K562 (cell line): ENCODE measurements at regions not wholly inside any gene's neighbourhood (a gene's known extent, or its start where the extent isn't known, plus 50 kb on each side); places are given as distances from the start of the nearest gene placed in this dataset.

Experiments used
- FOXA3 ChIP-seq, 2 experiments: fragments of 450-650 bp in 1 of 2; sonication (generic) in 1 of 2; formaldehyde crosslinking; IDR thresholded peaks in 1 of 2; conservative IDR thresholded peaks in 1 of 2; 2 replicates each; pipeline versions ENCODE4 v1.4.0 to v1.8.0; 2020 to 2022; ENCODE audit warnings: mild to moderate bottlenecking in 2 of 2, missing genetic modification reagents in 1 of 2
- FOXJ3 ChIP-seq: sonication (generic); formaldehyde crosslinking; IDR thresholded peaks from 2 replicates; pipeline ENCODE4 v1.4.0; 2020; ENCODE audit warnings: mild to moderate bottlenecking, missing genetic modification reagents
- GATA2 ChIP-seq: sonication (generic); formaldehyde crosslinking; IDR thresholded peaks from 2 replicates; pipeline ENCODE4 v1.4.0; 2020; ENCODE audit warnings: mild to moderate bottlenecking, missing genetic modification reagents
- RBBP5 ChIP-seq: fragments of 200-600 bp; sonication (generic); IDR thresholded peaks from 2 replicates; pipeline ENCODE4 v1.6.1; 2012; ENCODE audit warnings: borderline replicate concordance, mild to moderate bottlenecking, low read length, control low read depth, inconsistent platforms; ENCODE audit not compliant: insufficient read depth, poor library complexity, severe bottlenecking
- RBM22 ChIP-seq: fragments of 200-400 bp; formaldehyde crosslinking; IDR thresholded peaks from 2 replicates; pipeline ENCODE4 v1.6.1; 2018; ENCODE audit warnings: low read length, low read depth; ENCODE audit not compliant: poor library complexity, severe bottlenecking
- SMARCA4 ChIP-seq: fragments of 450-650 bp; IDR thresholded peaks from 2 replicates; pipeline ENCODE4 v1.6.1; 2016
- SOX6 ChIP-seq: fragments of 450-650 bp; IDR thresholded peaks from 2 replicates; pipeline ENCODE4 v1.6.1; 2014; ENCODE audit warnings: mild to moderate bottlenecking
- ZBTB7A ChIP-seq: IDR thresholded peaks from 2 replicates; pipeline ENCODE4 v1.6.1; 2011; ENCODE audit warnings: low read depth, mild to moderate bottlenecking, low read length, moderate library complexity, borderline replicate concordance; ENCODE audit not compliant: control insufficient read depth
- TF ChIP-seq, protein P1 (sequence below), 2 experiments: fragments of 450-650 bp; IDR thresholded peaks; 2 replicates each; pipeline ENCODE4 v1.6.1; 2016; ENCODE audit warnings: mild to moderate bottlenecking in 2 of 2, borderline replicate concordance in 1 of 2, low read depth in 1 of 2, moderate library complexity in 1 of 2
- TF ChIP-seq, protein P2 (sequence below), 2 experiments: fragments of 450-650 bp; IDR thresholded peaks; 2 replicates each; pipeline ENCODE4 v1.6.1; 2016
- TF ChIP-seq, protein P3 (sequence below): fragments of 250-450 bp; sonication (Bioruptor Pico); IDR thresholded peaks from 2 replicates; pipeline ENCODE4 v1.5.0; 2020; ENCODE audit warnings: mild to moderate bottlenecking, borderline replicate concordance
- TF ChIP-seq, protein P4 (sequence below), 2 experiments: IDR thresholded peaks; 2 replicates each; pipeline ENCODE4 v1.6.1; 2011; ENCODE audit warnings: borderline replicate concordance in 1 of 2, control low read depth in 1 of 2, low read depth in 1 of 2, low read length in 1 of 2, mild to moderate bottlenecking in 1 of 2, mixed read lengths in 1 of 2, moderate library complexity in 1 of 2; ENCODE audit not compliant: insufficient read depth in 1 of 2, insufficient read length in 1 of 2, poor library complexity in 1 of 2, severe bottlenecking in 1 of 2; ENCODE audit errors: extremely low read depth in 1 of 2

DNA sequence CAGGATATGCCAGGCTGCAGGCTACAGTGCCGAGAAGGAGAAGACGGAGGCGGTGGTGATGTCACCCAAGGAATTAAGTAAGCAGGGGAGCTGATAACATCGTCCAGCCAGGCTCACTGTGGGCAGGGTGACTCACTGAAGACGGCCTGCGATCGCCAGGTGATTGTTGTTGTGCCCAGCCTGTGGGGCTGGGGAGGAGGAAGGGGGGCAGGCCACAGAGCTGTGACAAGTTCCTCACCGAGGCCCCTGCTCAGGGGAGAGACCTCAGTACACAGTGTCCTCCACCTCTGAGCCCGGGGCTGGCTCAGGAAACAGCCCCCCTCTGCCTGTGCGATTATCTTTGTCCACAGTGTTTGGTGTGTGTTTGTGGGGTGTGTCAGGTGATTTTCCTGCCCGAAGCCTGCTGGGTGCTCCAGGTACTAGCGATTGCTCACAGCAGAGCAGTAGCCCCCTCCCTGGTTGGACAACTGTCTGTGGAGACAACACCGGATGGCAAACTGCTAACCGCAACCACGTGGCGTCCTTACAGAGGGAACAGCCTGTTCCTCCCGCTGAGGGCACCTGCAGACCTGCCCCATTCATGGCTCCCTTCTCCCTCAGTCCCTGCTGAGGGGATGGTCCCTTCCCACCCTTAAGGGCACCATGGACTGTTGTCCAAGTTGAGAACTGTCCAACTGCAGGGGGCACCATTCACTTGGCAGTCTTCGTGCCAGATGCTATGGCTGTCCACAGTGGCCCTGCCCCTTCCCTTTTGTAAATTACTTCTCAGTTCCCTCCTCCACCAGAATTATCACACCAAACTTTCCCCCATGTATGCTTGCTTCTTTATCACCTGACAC lies 95.1 kb downstream of the ZFP36L2 start (continued):
- TF ChIP-seq, protein P1, sequence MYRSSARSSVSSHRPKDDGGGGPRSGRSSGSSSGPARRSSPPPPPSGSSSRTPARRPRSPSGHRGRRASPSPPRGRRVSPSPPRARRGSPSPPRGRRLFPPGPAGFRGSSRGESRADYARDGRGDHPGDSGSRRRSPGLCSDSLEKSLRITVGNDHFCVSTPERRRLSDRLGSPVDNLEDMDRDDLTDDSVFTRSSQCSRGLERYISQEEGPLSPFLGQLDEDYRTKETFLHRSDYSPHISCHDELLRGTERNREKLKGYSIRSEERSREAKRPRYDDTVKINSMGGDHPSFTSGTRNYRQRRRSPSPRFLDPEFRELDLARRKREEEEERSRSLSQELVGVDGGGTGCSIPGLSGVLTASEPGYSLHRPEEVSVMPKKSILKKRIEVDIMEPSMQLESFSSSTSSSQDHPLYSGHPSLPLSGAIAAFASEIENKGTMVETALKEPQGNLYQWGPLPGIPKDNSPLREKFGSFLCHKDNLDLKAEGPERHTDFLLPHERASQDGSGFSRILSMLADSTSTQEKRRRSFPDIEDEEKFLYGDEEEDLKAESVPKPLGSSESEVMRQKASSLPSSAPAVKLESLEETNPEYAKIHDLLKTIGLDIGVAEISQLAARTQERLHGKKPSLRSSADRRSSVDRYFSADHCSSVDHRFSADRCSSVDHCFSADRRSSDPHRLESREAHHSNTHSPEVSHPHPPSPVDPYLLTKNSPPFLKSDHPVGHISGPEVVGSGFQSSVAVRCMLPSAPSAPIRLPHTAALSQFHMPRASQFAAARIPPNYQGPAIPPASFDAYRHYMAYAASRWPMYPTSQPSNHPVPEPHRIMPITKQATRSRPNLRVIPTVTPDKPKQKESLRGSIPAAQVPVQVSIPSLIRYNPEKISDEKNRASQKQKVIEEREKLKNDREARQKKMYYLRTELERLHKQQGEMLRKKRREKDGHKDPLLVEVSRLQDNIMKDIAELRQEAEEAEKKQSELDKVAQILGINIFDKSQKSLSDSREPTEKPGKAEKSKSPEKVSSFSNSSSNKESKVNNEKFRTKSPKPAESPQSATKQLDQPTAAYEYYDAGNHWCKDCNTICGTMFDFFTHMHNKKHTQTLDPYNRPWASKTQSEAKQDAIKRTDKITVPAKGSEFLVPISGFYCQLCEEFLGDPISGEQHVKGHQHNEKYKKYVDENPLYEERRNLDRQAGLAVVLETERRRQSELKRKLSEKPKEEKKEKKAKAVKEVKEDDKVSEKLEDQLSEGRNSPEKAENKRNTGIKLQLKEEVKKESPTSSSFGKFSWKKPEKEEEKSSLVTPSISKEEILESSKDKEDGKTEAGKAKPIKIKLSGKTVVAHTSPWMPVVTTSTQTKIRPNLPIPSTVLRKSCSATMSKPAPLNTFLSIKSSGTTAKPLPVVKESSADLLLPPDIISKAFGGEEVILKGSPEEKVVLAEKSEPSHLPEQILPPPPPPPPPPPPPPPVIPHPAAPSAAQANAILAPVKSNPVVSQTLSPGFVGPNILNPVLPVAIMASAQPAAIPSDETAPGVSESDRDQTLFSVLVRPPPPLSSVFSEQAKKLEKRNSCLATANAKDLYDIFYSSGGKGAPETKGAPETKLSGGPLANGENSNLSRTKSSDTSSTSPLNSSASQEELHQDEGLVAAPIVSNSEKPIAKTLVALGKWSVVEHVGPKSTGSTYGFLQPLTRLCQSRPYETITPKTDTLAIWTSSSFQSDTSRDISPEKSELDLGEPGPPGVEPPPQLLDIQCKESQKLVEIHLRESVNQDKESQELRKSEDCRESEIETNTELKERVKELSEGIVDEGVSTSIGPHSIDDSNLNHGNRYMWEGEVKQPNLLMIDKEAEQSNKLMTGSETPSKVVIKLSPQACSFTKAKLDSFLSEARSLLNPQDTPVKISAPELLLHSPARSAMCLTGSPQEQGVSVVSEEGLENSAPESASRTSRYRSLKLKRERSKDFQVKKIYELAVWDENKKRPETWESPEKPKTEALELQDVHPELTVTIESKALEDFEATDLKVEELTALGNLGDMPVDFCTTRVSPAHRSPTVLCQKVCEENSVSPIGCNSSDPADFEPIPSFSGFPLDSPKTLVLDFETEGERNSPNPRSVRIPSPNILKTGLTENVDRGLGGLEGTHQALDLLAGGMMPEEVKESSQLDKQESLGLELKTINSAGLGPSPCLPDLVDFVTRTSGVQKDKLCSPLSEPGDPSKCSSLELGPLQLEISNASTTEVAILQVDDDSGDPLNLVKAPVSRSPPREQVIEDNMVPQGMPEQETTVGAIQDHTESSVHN (IDR thresholded peaks at IDR 0.05; ENCODE audit: borderline replicate concordance in 1 of 2, low read depth in 1 of 2), result peak in 1 of 2 experiments; percentile 51; a peak in 1 of 4 replicates
- no peak for TF ChIP-seq RBBP5
- no peak for TF ChIP-seq RBM22
- TF ChIP-seq, protein P2, sequence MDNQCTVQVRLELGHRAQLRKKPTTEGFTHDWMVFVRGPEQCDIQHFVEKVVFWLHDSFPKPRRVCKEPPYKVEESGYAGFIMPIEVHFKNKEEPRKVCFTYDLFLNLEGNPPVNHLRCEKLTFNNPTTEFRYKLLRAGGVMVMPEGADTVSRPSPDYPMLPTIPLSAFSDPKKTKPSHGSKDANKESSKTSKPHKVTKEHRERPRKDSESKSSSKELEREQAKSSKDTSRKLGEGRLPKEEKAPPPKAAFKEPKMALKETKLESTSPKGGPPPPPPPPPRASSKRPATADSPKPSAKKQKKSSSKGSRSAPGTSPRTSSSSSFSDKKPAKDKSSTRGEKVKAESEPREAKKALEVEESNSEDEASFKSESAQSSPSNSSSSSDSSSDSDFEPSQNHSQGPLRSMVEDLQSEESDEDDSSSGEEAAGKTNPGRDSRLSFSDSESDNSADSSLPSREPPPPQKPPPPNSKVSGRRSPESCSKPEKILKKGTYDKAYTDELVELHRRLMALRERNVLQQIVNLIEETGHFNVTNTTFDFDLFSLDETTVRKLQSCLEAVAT (IDR thresholded peaks at IDR 0.05), result no peak
- peak; percentile 77 for TF ChIP-seq SMARCA4
- TF ChIP-seq GATA2 (CRISPR knock-in tag), result peak; percentile 85
- TF ChIP-seq FOXA3 (CRISPR knock-in tag; conservative IDR thresholded peaks at IDR 0.05 in 1 of 2, IDR thresholded peaks at IDR 0.05 in 1 of 2), result peak in 1 of 2 experiments; percentile 83; a peak in 1 of 4 replicates
- TF ChIP-seq, protein P3, sequence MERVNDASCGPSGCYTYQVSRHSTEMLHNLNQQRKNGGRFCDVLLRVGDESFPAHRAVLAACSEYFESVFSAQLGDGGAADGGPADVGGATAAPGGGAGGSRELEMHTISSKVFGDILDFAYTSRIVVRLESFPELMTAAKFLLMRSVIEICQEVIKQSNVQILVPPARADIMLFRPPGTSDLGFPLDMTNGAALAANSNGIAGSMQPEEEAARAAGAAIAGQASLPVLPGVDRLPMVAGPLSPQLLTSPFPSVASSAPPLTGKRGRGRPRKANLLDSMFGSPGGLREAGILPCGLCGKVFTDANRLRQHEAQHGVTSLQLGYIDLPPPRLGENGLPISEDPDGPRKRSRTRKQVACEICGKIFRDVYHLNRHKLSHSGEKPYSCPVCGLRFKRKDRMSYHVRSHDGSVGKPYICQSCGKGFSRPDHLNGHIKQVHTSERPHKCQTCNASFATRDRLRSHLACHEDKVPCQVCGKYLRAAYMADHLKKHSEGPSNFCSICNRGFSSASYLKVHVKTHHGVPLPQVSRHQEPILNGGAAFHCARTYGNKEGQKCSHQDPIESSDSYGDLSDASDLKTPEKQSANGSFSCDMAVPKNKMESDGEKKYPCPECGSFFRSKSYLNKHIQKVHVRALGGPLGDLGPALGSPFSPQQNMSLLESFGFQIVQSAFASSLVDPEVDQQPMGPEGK (CRISPR knock-in tag), result no peak
- TF ChIP-seq ZBTB7A, result no peak
- no peak for TF ChIP-seq FOXJ3
- TF ChIP-seq, protein P4, sequence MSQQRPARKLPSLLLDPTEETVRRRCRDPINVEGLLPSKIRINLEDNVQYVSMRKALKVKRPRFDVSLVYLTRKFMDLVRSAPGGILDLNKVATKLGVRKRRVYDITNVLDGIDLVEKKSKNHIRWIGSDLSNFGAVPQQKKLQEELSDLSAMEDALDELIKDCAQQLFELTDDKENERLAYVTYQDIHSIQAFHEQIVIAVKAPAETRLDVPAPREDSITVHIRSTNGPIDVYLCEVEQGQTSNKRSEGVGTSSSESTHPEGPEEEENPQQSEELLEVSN (IDR thresholded peaks at IDR 0.05; ENCODE audit: borderline replicate concordance in 1 of 2, extremely low read depth in 1 of 2, insufficient read depth in 1 of 2, insufficient read length in 1 of 2, low read depth in 1 of 2, low read length in 1 of 2, poor library complexity in 1 of 2, severe bottlenecking in 1 of 2), result peak; percentile 56 to 64
- TF ChIP-seq SOX6, result 0 out of 2 replicates have a peak, but pooled peaks have one; percentile 12
